IMR-90 (cell line): ENCODE measurements at regions not wholly inside any gene's neighbourhood (a gene's known extent, or its start where the extent isn't known, plus 50 kb on each side); places are given as distances from the start of the nearest gene placed in this dataset.

ENCODE experiments used
- ATAC-seq: fragments of 200-7000 bp; cut with Tn5 transposase; 2 replicates; pipeline ENCODE4 v1.9.1; 2020; ENCODE audit warnings: low read depth, mild to moderate bottlenecking, moderate library complexity
- BruUV-seq: library from RNA; stranded (reverse); fragments of 400-500 nt; replicated peaks from 2 replicates; lab custom pipeline; 2021; lab: Mats Ljungman, UMichigan
- CTCF ChIA-PET: fragments of 300-600 bp; formaldehyde crosslinking; extraction: SDS; loops from one replicate; lab custom pipeline; 2021; ENCODE audit warnings: antibody characterized with exemption; lab: Yijun Ruan, JAX
- POLR2A ChIA-PET: fragments of 300-600 bp; sonication (Branson Sonifier 250); formaldehyde crosslinking; loops from one replicate; lab custom pipeline; 2022; ENCODE audit warnings: antibody characterized with exemption; ENCODE audit not compliant: unreplicated experiment; lab: Charles Lee
- DNase-seq: peaks from one replicate; pipeline ENCODE4 v3.0.0; 2013
- H2AFZ ChIP-seq: replicated peaks from 2 replicates; pipeline ENCODE3; 2013; ENCODE audit warnings: low read length, mild to moderate bottlenecking; ENCODE audit not compliant: poor library complexity
- H2AK5ac ChIP-seq: 2 replicates; pipeline ENCODE4 v1.6.1; 2013; ENCODE audit warnings: low read depth, low read length, inconsistent platforms
- H2AK9ac ChIP-seq: replicated peaks from 2 replicates; pipeline ENCODE3; 2013; ENCODE audit warnings: mild to moderate bottlenecking, low read depth, low read length, moderate library complexity; ENCODE audit not compliant: poor library complexity
- H2BK120ac ChIP-seq: 2 replicates; pipeline ENCODE4 v1.6.1; 2013; ENCODE audit warnings: low read depth, low read length, inconsistent platforms
- H2BK15ac ChIP-seq: 3 replicates; pipeline ENCODE4 v1.6.1; 2013; ENCODE audit warnings: low read depth, low read length, inconsistent platforms
- H2BK20ac ChIP-seq: 2 replicates; pipeline ENCODE4 v1.6.1; 2013; ENCODE audit warnings: low read depth, mild to moderate bottlenecking, inconsistent platforms, low read length, moderate library complexity
- H2BK5ac ChIP-seq: 2 replicates; pipeline ENCODE4 v1.6.1; 2013; ENCODE audit warnings: mild to moderate bottlenecking, low read depth, low read length, inconsistent platforms; ENCODE audit not compliant: poor library complexity, severe bottlenecking
- H3K14ac ChIP-seq: replicated peaks from 2 replicates; pipeline ENCODE4 v1.6.1; 2013; ENCODE audit warnings: low read depth, low read length, inconsistent platforms
- H3K18ac ChIP-seq: 2 replicates; pipeline ENCODE4 v1.6.1; 2013; ENCODE audit warnings: low read depth, low read length, control low read depth
- H3K23ac ChIP-seq: 2 replicates; pipeline ENCODE4 v1.6.1; 2013; ENCODE audit warnings: low read depth, low read length, inconsistent platforms
- H3K27ac ChIP-seq: 2 replicates; pipeline ENCODE4 v1.5.1; 2013; ENCODE audit warnings: mild to moderate bottlenecking, control low read depth, low read length; ENCODE audit not compliant: insufficient read depth
- H3K27me3 ChIP-seq: 2 replicates; pipeline ENCODE4 v1.6.1; 2013; ENCODE audit warnings: low read length; ENCODE audit not compliant: control insufficient read depth, insufficient read depth
- H3K36me3 ChIP-seq: 2 replicates; pipeline ENCODE4 v1.6.1; 2013; ENCODE audit warnings: low read length, mixed read lengths; ENCODE audit not compliant: control insufficient read depth, insufficient read depth
- H3K4ac ChIP-seq: 2 replicates; pipeline ENCODE4 v1.6.1; 2013; ENCODE audit warnings: low read depth, low read length, inconsistent platforms
- H3K4me1 ChIP-seq: 2 replicates; pipeline ENCODE4 v1.6.1; 2013; ENCODE audit warnings: low read length, mixed read lengths; ENCODE audit not compliant: control insufficient read depth, insufficient read depth
- H3K4me2 ChIP-seq: 2 replicates; pipeline ENCODE4 v1.6.1; 2013; ENCODE audit warnings: low read depth, mild to moderate bottlenecking, control low read depth, low read length, moderate library complexity
- H3K4me3 ChIP-seq: 2 replicates; pipeline ENCODE4 v1.5.1; 2013; ENCODE audit warnings: low read depth, mild to moderate bottlenecking, control low read depth, low read length, moderate library complexity; ENCODE audit not compliant: insufficient read depth
- H3K56ac ChIP-seq: 2 replicates; pipeline ENCODE4 v1.6.1; 2013; ENCODE audit warnings: low read length, inconsistent platforms; ENCODE audit not compliant: insufficient read depth; ENCODE audit errors: extremely low read depth
- H3K79me1 ChIP-seq, 2 experiments: 2 replicates each; pipeline ENCODE4 v1.6.1; 2013; ENCODE audit warnings: low read length in 2 of 2, inconsistent platforms in 1 of 2, low read depth in 1 of 2
- H3K9ac ChIP-seq: 2 replicates; pipeline ENCODE4 v1.6.1; 2013; ENCODE audit warnings: low read depth, low read length, control low read depth
- H3K9me1 ChIP-seq: 2 replicates; pipeline ENCODE4 v1.6.1; 2013; ENCODE audit warnings: low read length, inconsistent platforms; ENCODE audit not compliant: insufficient read depth
- H3K9me3 ChIP-seq: 2 replicates; pipeline ENCODE4 v1.6.1; 2013; ENCODE audit warnings: low read length; ENCODE audit not compliant: control insufficient read depth, insufficient read depth
- H4K20me1 ChIP-seq: 2 replicates; pipeline ENCODE4 v1.6.1; 2013; ENCODE audit warnings: low read length, inconsistent platforms; ENCODE audit not compliant: insufficient read depth
- H4K5ac ChIP-seq: 2 replicates; pipeline ENCODE4 v1.6.1; 2013; ENCODE audit warnings: mild to moderate bottlenecking, low read depth, low read length, control low read depth
- H4K8ac ChIP-seq, 2 experiments: 2 replicates each; pipeline ENCODE4 v1.6.1; 2013; ENCODE audit warnings: low read depth in 2 of 2, low read length in 2 of 2, control low read depth in 1 of 2, inconsistent platforms in 1 of 2
- H4K91ac ChIP-seq: 2 replicates; pipeline ENCODE4 v1.6.1; 2013; ENCODE audit warnings: low read depth, low read length, inconsistent platforms; ENCODE audit not compliant: insufficient read depth
- CTCF ChIP-seq: conservative IDR thresholded peaks from 2 replicates; pipeline ENCODE4 v1.5.1; 2012; ENCODE audit warnings: mild to moderate bottlenecking, low read depth, low read length, improper control_type of control experiment
- WGBS, 2 experiments: methylation state at CpG; one replicate each; pipeline versions ENCODE4 v1.1.5 to v1.1.7; 2013; ENCODE audit warnings: missing lambda C conversion rate in 2 of 2; ENCODE audit not compliant: insufficient read length in 1 of 2; ENCODE audit errors: extremely low coverage in 2 of 2; 5-methylcytosine and 5-hydroxymethylcytosine counted together
- dilution Hi-C: fragments of 300-500 bp; cut with HindIII; formaldehyde crosslinking; loops from one replicate; pipeline ENCODE4 v1.14.3; 2018; ENCODE audit warnings: low sequenced_read_pairs; ENCODE audit not compliant: unreplicated experiment
- in situ Hi-C: fragments of 300-500 bp; cut with MboI; formaldehyde crosslinking; loops from 3 replicates; pipeline ENCODE4 v1.14.3; 2019; ENCODE audit warnings: low sequenced_read_pairs, inconsistent platforms, mixed read lengths
- intact Hi-C: fragments of 100-400 bp; cut with micrococcal nuclease; formaldehyde crosslinking; loops from 2 replicates; pipeline ENCODE4 v1.10.0; 2022

GRCh38 chr21:19922122-19922521 is 1076.1 kb upstream of the NCAM2 start:
- Histone ChIP-seq H4K5ac (no peak overlapping the region), H3K18ac (no peak overlapping the region), H3K4ac (no peak overlapping the region), H3K4me3 (no peak overlapping the region), H4K8ac (no peak overlapping the region), H3K9ac (no peak overlapping the region), H3K36me3 (no peaks in the 10 kb centered on the region), H3K27me3 (no peaks in the 10 kb centered on the region), H3K79me1 (no peaks in the 10 kb centered on the region), H3K14ac (no peak overlapping the region), H2BK120ac (no peak overlapping the region), H2BK15ac (no peak overlapping the region), H4K20me1 (no peaks in the 10 kb centered on the region), H3K9me3 (peaks cover 2% of the 10 kb centered on the region; the same call in 1 of the 2 replicates), H2AFZ (no peak overlapping the region), H3K4me1 (no peaks in the 10 kb centered on the region), H3K27ac (no peak overlapping the region), H2AK9ac (no peak overlapping the region), H3K56ac (no peak overlapping the region), H3K4me2 (no peak overlapping the region), H2BK20ac (no peak overlapping the region), H3K23ac (no peak overlapping the region), H3K9me1 (no peaks in the 10 kb centered on the region), H4K91ac (no peak overlapping the region), H2AK5ac (no peak overlapping the region), H2BK5ac (no peak overlapping the region)
- dilution Hi-C loops (no loop called here), in situ Hi-C loops (no loop called here), intact Hi-C loops (no loop called here)
- WGBS, 2 experiments, result no CpG with 5 or more reads among the region's 3 CpGs
- ChIA-PET CTCF (no interaction called here), POLR2A (no interaction called here)
- ATAC-seq, result no peak
- BruUV-seq, result no TSS peak
- DNase-seq, result no peak
- no peak for TF ChIP-seq CTCF
